GM10248 (cell line): ENCODE measurements at regions not wholly inside any gene's neighbourhood (a gene's known extent, or its start where the extent isn't known, plus 50 kb on each side); places are given as distances from the start of the nearest gene placed in this dataset.
"Not testable (repeated sequence)": the region's sequence is repeated elsewhere in the genome, so short reads cannot be mapped to it uniquely, and the experiment has no call there.

Source experiments
- CTCF ChIA-PET: fragments of 300-600 bp; sonication (Branson Sonifier 250); formaldehyde crosslinking; extraction: SDS; loops from one replicate; lab custom pipeline; 2021; ENCODE audit warnings: antibody characterized with exemption; lab: Yijun Ruan, JAX
- POLR2A ChIA-PET: fragments of 350-650 bp; sonication (Branson Sonifier 250); formaldehyde crosslinking; extraction: SDS; loops from one replicate; lab custom pipeline; 2020; ENCODE audit warnings: antibody characterized with exemption; lab: Yijun Ruan, JAX
- DNase-seq: peaks from one replicate; pipeline ENCODE4 v3.0.0; 2012; ENCODE audit errors: extremely low spot score
- CTCF ChIP-seq: IDR thresholded peaks from 2 replicates; pipeline ENCODE4 v1.5.1; 2012; ENCODE audit warnings: mild to moderate bottlenecking, low read depth; ENCODE audit errors: extremely low read depth, missing control alignments, control extremely low read depth

GRCh38 chr10:6786579-6787031 lies 206.5 kb upstream of the PRKCQ start:
- no peak for TF ChIP-seq CTCF
- POLR2A ChIA-PET = no interaction called here
- CTCF ChIA-PET = interaction anchor here (1.0 kb wide), 1 partner anchor 9 kb away, joined by 3 read pairs; no protein-coding TSS in a partner anchor
- no peak for DNase-seq

- DNase-seq, CTCF ChIA-PET, POLR2A ChIA-PET: not testable (repeated sequence)
Measured at GRCh38 chr10:6784429-6784828, 204.4 kb upstream of the PRKCQ start.

- no peak for DNase-seq
- TF ChIP-seq CTCF = no peak
- ChIA-PET POLR2A (no interaction called here), CTCF (no interaction called here)
Measured at GRCh38 chr10:6783471-6783870, 203.4 kb upstream of the PRKCQ start.

- DNase-seq = no peak
- no peak for TF ChIP-seq CTCF
- ChIA-PET POLR2A (no interaction called here), CTCF (interaction anchor here (1.2 to 2.2 kb wide), 4 partner anchors 10 to 138 kb away, joined by 3 to 6 read pairs (median 4); no protein-coding TSS in a partner anchor)
Measured at GRCh38 chr10:6782378-6782777, 202.3 kb upstream of the PRKCQ start.

GRCh38 chr10:6781133-6781770 lies 201.2 kb upstream of the PRKCQ start:
- ChIA-PET CTCF (interaction anchor here (1.7 to 2.2 kb wide), 2 partner anchors 11 to 14 kb away, joined by 4 to 6 read pairs; no protein-coding TSS in a partner anchor), POLR2A (no interaction called here)
- no peak for TF ChIP-seq CTCF

GRCh38 chr10:6780008-6780677 lies 200.1 kb upstream of the PRKCQ start:
- no peak for TF ChIP-seq CTCF
- POLR2A ChIA-PET = no interaction called here
- CTCF ChIA-PET = no interaction called here
- no peak for DNase-seq

More at GRCh38 chr10:6781133-6781770, 201.2 kb upstream of the PRKCQ start:
- DNase-seq = peak; percentile 18

- no peak for TF ChIP-seq CTCF
- DNase-seq = no peak
- ChIA-PET POLR2A (no interaction called here), CTCF (no interaction called here)
Measured at GRCh38 chr10:6778992-6779701, 199.1 kb upstream of the PRKCQ start.
